Medulla oblongata (tissue), 1 donor: ENCODE measurements at regions not wholly inside any gene's neighbourhood (a gene's known extent, or its start where the extent isn't known, plus 50 kb on each side); places are given as distances from the start of the nearest gene placed in this dataset.

Source experiments
- DNase-seq: peaks from one replicate; pipeline ENCODE4 v3.0.0-alpha.2; 2015; ENCODE audit errors: extremely low spot score

- DNase-seq = no peak
These were observed 469.4 kb downstream of the PREX1 start for GRCh38 chr20:48358176-48359054.

GRCh38 chr20:48357714-48358113, 470.1 kb downstream of the PREX1 start:
- no peak for DNase-seq

GRCh38 chr20:48354903-48355302, 472.9 kb downstream of the PREX1 start:
- no peak for DNase-seq

- no peak for DNase-seq
These were observed 473.4 kb downstream of the PREX1 start for GRCh38 chr20:48354320-48354876.

GRCh38 chr20:48352628-48353027, 475.2 kb downstream of the PREX1 start:
- DNase-seq = no peak

- no peak for DNase-seq
These were observed 475.8 kb downstream of the PREX1 start for GRCh38 chr20:48352042-48352441.

GRCh38 chr20:48350313-48350988, 477.3 kb downstream of the PREX1 start:
- DNase-seq = no peak

- DNase-seq = no peak
These were observed 478.1 kb downstream of the PREX1 start for GRCh38 chr20:48349656-48350055.

GRCh38 chr20:48348022-48348421, 479.8 kb downstream of the PREX1 start:
- no peak for DNase-seq

- no peak for DNase-seq
These were observed 484.8 kb downstream of the PREX1 start for GRCh38 chr20:48342822-48343513.

GRCh38 chr20:48340883-48341281, 486.9 kb downstream of the PREX1 start:
- DNase-seq = no peak

- DNase-seq = no peak
These were observed 487.6 kb downstream of the PREX1 start for GRCh38 chr20:48339986-48340882.

- DNase-seq = no peak
These were observed 488.4 kb downstream of the PREX1 start for GRCh38 chr20:48339190-48339985.

- DNase-seq = no peak
These were observed 489.1 kb downstream of the PREX1 start for GRCh38 chr20:48338717-48339116.

- DNase-seq = no peak
These were observed 491.2 kb downstream of the PREX1 start for GRCh38 chr20:48336597-48336996.

- DNase-seq = peak; percentile 14
These were observed 492.3 kb downstream of the PREX1 start for GRCh38 chr20:48335308-48336050.

- no peak for DNase-seq
These were observed 494.1 kb downstream of the PREX1 start for GRCh38 chr20:48333707-48334106.

GRCh38 chr20:48332555-48332954, 495.2 kb downstream of the PREX1 start:
- DNase-seq = no peak

- DNase-seq = no peak
These were observed 496.1 kb downstream of the PREX1 start for GRCh38 chr20:48331518-48332286.
